Thyroid gland (tissue), 4 donors: ENCODE measurements at regions not wholly inside any gene's neighbourhood (a gene's known extent, or its start where the extent isn't known, plus 50 kb on each side); places are given as distances from the start of the nearest gene placed in this dataset.

Experiments used
- POLR2A ChIP-seq, 2 donors: fragments of 450-650 bp; IDR thresholded peaks; one replicate each; pipeline ENCODE4 v1.6.1; 2017; ENCODE audit warnings: antibody characterized with exemption in 2 of 2, mild to moderate bottlenecking in 2 of 2, moderate library complexity in 1 of 2
- TF ChIP-seq, protein P1 (sequence below), 6 experiments: fragments of 200-600 bp in 3 of 6; fragments of 450-650 bp in 3 of 6; sonication (generic) in 3 of 6; IDR thresholded peaks; one replicate each; pipeline ENCODE4 v1.5.1; 2016 to 2019; ENCODE audit warnings: antibody characterized with exemption in 6 of 6, mild to moderate bottlenecking in 2 of 6, inconsistent platforms in 1 of 6, moderate library complexity in 1 of 6

DNA sequence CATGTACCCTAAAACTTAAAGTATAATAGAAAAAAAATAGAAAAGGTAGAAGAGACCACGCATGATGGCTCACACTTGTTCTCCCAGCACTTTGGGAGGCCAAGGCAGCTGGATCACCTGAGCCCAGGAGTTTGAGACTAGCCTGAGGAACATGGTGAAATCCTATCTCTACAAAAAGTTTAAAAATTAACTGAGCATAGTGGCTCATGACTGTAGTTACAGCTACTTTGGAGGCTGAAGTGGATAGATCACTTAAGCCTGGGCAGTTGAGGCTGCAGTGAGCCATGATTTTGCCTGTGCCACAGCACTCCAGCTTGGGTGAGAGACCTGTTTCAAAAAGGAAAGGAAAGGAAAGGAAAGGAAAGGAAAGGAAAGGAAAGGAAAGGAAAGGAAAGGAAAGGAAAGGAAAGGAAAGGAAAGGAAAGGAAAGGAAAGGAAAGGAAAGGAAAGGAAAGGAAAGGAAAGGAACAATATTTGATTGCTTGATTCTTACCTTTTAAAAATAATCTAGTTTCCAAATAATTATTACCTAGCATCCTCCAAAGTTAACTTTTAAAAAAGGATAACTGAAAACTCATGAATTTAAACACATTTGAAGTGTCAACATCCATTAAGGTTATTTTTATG lies 99.9 kb upstream of the PAX6 start:
- TF ChIP-seq, protein P1, sequence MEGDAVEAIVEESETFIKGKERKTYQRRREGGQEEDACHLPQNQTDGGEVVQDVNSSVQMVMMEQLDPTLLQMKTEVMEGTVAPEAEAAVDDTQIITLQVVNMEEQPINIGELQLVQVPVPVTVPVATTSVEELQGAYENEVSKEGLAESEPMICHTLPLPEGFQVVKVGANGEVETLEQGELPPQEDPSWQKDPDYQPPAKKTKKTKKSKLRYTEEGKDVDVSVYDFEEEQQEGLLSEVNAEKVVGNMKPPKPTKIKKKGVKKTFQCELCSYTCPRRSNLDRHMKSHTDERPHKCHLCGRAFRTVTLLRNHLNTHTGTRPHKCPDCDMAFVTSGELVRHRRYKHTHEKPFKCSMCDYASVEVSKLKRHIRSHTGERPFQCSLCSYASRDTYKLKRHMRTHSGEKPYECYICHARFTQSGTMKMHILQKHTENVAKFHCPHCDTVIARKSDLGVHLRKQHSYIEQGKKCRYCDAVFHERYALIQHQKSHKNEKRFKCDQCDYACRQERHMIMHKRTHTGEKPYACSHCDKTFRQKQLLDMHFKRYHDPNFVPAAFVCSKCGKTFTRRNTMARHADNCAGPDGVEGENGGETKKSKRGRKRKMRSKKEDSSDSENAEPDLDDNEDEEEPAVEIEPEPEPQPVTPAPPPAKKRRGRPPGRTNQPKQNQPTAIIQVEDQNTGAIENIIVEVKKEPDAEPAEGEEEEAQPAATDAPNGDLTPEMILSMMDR (IDR thresholded peaks at IDR 0.05): no peak
- no peak for TF ChIP-seq POLR2A (IDR thresholded peaks at IDR 0.05)
